ENCODE measurements at regions not wholly inside any gene's neighbourhood (a gene's known extent, or its start where the extent isn't known, plus 50 kb on each side); places are given as distances from the start of the nearest gene placed in this dataset.

DNA sequence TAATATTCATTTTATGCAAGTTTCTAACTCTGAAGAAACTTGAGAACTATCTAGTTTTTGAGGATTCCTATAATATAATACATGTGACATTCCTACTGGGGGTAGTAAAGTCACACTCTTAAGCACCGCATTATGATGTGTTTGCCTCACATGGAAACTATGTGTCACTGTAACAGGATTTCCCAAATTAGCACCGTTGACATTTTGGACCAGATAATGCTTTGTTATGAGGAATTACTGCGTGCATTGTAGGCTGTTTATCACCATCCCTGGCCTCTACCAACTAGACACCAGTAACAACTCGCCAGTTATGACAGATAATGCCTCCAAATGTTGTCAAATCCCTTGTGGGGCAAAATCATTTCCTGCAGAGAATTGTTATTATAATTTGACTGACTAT is 267.8 kb downstream of the RAP2B start:
- TF ChIP-seq CTCF (IDR thresholded peaks at IDR 0.05; ENCODE audit: borderline replicate concordance, insufficient read depth, low read depth, low read length): no peak

GRCh38 chr3:153431076-153431475 is 269.1 kb downstream of the RAP2B start:
- no peak for TF ChIP-seq CTCF (IDR thresholded peaks at IDR 0.05; ENCODE audit: borderline replicate concordance, insufficient read depth, low read depth, low read length)
- H3K4me3 ChIP-seq (ENCODE audit: low read depth, low read length): no peak overlapping the region

More for the DNA sequence above, 267.8 kb downstream of the RAP2B start:
- no peak overlapping the region for H3K4me3 ChIP-seq (ENCODE audit: low read depth, low read length)

DNA sequence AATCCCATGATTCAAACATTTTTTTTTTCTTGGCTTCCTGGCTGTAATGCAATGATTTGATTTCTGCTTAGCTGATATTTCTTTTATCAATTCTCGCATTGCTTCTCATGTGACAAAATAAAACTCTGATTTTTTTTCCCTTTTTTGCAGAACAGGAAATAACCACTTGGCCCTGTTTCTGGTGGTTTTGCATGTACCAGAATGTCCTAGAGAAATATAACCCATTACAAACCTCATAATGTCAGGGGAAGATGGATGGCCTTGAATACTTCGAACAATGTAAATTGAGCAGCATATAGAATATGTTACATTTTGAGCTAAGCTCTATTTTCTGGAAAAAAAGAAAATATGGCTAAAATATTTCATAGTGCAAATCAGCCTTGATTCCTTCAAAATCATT is 275.6 kb downstream of the RAP2B start:
- TF ChIP-seq CTCF (IDR thresholded peaks at IDR 0.05; ENCODE audit: borderline replicate concordance, insufficient read depth, low read depth, low read length): no peak
- no peak overlapping the region for H3K4me3 ChIP-seq (ENCODE audit: low read depth, low read length)

DNA sequence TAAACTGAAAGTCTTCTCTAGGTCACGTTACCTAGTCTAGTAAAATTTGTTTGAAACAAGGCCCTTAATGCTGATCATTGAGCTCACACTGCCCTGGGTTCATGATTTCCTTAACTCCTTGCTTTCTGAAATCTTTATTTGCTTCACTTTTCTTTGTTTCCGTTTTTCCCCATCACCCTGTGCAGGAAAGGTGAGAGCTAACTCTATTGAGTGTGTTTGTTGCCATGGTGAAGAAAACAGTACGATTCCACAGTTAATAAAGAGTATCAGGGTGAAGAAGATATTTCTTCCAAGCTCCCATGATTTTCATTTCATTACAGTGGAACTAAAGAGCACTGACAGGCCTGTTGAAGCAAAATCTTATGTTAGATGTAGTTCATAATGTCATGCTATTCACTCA is 276.2 kb downstream of the RAP2B start:
- no peak for TF ChIP-seq CTCF (IDR thresholded peaks at IDR 0.05; ENCODE audit: borderline replicate concordance, insufficient read depth, low read depth, low read length)
- no peak overlapping the region for H3K4me3 ChIP-seq (ENCODE audit: low read depth, low read length)

GRCh38 chr3:153439780-153440179 is 277.8 kb downstream of the RAP2B start:
- no peak for TF ChIP-seq CTCF (IDR thresholded peaks at IDR 0.05; ENCODE audit: borderline replicate concordance, insufficient read depth, low read depth, low read length)
- no peak overlapping the region for H3K4me3 ChIP-seq (ENCODE audit: low read depth, low read length)

- no peak for TF ChIP-seq CTCF (IDR thresholded peaks at IDR 0.05; ENCODE audit: borderline replicate concordance, insufficient read depth, low read depth, low read length)
- H3K4me3 ChIP-seq (ENCODE audit: low read depth, low read length): no peak overlapping the region
Observed at GRCh38 chr3:153440311-153440710, 278.3 kb downstream of the RAP2B start.

DNA sequence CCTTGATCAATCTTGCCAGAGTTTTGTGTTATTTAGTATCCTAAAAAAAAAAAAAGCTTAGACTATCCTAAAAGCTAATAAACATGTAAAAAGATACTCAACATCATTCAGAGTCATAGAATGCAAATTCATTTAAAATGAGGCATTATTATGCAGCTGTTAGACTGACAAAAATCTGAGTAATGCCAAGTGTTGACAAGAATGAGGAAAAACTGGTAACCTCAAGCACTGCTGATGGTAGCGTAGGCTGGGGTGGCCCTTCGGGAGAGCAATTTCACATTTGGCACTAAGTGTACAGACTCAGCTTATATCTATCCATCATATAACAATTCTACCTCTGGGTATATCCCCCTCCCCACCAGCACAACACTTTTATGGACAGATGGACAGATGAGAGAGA is 280.4 kb downstream of the RAP2B start:
- H3K4me3 ChIP-seq (ENCODE audit: low read depth, low read length): no peak overlapping the region
- no peak for TF ChIP-seq CTCF (IDR thresholded peaks at IDR 0.05; ENCODE audit: borderline replicate concordance, insufficient read depth, low read depth, low read length)

All from GM12875 (cell line).